Prostate gland (tissue), 2 donors: ENCODE measurements at regions not wholly inside any gene's neighbourhood (a gene's known extent, or its start where the extent isn't known, plus 50 kb on each side); places are given as distances from the start of the nearest gene placed in this dataset.

ENCODE experiments used
- CTCF ChIP-seq, 4 experiments: fragments of 200-600 bp in 2 of 4; fragments of 450-650 bp in 2 of 4; sonication (generic) in 2 of 4; IDR thresholded peaks; 1 replicate in 3 of 4; 2 replicates in 1 of 4; pipeline ENCODE4 v1.5.1; 2016 to 2019; ENCODE audit warnings: antibody characterized with exemption in 4 of 4, mild to moderate bottlenecking in 2 of 4, moderate library complexity in 2 of 4
- POLR2A ChIP-seq: fragments of 450-650 bp; IDR thresholded peaks from one replicate; pipeline ENCODE4 v1.6.1; 2016; ENCODE audit warnings: antibody characterized with exemption, mild to moderate bottlenecking

- TF ChIP-seq CTCF (IDR thresholded peaks at IDR 0.05), result no peak
- TF ChIP-seq POLR2A, result no peak
These were observed 235.7 kb downstream of the MYLK4 start for GRCh38 chr6:2514965-2515543.
